HS-5 (cell line): ENCODE measurements at regions not wholly inside any gene's neighbourhood (a gene's known extent, or its start where the extent isn't known, plus 50 kb on each side); places are given as distances from the start of the nearest gene placed in this dataset.

Experiments
- DNase-seq: peaks from one replicate; pipeline ENCODE4 v3.0.0-alpha.2; 2012; ENCODE audit warnings: low read depth

- DNase-seq = no peak
Observed at GRCh38 chr12:60337839-60338549, 742.2 kb downstream of the SLC16A7 start.

DNA sequence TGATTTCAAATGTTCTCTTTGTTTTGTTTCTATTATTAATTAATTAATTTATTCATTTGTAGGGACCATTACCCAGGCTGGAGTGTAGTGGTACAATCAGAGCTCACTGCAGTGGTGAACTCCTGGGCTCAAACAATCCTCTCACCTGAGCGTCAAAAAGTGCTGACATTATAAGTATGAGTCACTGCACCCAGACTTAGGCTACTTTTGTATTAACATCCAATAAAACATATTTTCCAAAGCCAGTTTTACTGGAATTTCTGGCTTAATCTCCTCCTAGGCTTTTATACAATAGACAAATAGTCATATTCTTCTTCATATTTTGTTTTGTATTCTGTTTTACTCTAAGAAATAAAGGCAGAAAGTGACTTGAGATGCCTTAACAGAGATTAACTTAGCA is 749.6 kb downstream of the SLC16A7 start:
- DNase-seq = no peak

- no peak for DNase-seq
Observed at GRCh38 chr12:60349232-60349978, 753.6 kb downstream of the SLC16A7 start.

DNA sequence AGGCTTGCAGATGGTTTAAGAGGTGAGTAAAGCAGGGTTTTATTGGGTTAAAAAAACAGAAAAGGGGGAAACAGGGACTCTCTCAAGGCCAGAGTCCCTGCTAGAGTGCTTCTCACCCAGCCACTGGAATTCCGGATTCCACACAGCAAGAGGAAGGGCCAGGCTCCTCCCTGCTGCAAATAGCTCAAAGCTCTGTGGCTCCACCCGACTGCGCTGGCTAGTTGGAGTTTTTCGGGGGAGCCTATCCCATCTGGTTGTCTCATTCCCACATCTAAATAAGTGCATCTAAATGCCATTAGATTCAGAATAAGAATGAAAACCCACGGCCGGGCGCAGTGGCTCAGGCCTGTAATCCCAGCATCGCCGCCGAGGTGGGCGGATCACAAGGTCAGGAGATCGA is 791.5 kb downstream of the SLC16A7 start:
- no peak for DNase-seq

DNA sequence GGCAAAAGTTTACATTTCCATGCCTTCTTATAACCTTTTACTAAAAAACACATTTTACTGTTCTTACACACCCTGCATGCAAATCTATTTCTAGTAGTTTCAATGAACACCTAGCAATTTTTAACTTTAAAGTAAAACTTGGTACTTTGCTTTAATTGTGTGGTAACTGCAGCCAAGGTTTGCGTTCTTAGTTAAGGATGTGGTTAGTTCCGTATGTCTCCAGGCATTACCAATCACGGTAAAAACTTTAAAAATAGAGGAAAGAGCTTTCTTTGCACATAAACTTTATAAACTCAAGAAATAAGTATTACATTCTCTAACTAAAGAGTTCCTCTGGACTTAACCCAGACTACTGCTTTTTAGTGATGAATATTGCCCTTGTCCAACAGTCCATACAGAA is 795.2 kb downstream of the SLC16A7 start:
- no peak for DNase-seq

GRCh38 chr12:60391791-60392190 is 796.0 kb downstream of the SLC16A7 start:
- no peak for DNase-seq

DNA sequence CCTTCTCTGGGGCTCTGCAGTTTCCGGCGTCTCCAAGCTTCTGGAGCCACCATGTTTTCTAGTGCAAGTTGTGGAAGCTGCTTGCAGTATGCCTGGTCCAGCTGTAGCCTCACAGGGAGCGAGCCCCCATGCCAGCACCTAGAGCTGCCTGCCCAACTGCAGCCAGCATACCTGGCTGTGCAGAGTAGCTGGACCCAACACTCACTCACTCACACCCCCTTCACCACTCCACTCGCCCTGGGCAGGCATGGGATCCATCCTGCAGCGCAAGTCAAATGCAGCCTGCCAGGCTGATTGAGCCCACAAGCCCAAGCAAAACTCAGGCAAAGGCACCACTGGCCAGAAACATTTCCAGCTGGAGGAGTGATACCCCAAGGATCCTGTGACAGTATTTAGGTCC is 797.3 kb downstream of the SLC16A7 start:
- no peak for DNase-seq

DNA sequence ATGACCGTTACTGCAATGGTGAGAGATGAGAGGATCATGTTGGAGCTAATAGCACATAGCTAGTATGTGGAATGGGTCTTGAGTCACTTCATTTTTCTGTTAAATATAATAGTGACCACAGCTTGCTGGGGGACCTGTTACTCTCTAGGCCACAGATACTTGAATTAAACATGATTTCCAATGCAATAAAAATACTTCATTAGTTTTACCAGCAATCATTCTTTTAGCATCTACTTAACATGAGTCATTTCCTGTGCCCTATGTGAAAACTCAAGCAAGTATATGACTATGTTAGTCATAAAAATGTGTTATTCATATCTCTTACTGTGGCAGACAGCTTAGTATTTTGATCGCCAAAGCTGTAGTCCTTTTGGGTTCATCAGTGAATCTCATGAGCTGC is 798.8 kb downstream of the SLC16A7 start:
- peak; percentile 78 for DNase-seq

GRCh38 chr12:60398547-60398946 is 802.7 kb downstream of the SLC16A7 start:
- no peak for DNase-seq

- DNase-seq = no peak
Observed at GRCh38 chr12:60399064-60399463, 803.2 kb downstream of the SLC16A7 start.

DNA sequence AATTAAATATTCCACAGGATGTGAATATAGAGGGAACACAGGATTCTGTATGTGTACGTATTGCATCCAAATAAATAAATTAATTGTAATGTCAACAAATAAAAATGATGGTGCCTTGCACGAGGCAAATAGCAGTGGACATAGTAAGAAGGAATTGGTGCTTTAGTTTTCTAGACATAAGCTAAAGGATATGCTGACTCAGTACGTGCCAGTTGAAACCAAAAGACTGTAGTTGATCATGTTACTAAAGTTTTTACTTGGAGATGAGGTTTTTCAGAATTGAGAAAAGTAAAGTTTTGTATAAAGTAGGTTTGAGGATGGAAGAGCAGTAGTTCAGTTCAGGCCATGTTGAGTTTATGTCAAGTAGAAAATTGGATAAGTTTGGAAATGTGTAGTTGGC is 807.2 kb downstream of the SLC16A7 start:
- DNase-seq = no peak

GRCh38 chr12:60415351-60415750 is 819.5 kb downstream of the SLC16A7 start:
- DNase-seq = no peak

DNA sequence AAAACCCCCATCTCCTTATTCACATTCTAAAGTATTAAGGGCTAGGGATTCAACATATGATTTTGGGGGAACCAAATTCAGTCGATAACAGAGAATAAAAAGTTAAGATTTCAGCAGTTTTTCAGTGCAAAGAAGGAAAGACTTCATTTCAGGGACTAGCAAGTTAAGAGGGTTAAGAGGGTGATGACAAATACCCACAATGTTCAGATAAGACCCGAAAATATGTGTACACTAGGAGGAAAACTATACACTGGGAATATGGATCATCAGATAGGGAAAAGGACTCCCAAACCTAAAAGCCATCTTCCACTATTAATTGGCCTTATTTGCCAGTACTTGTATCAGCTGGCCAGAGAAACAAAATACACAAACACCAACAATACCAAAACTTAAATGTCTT is 824.2 kb downstream of the SLC16A7 start:
- DNase-seq = no peak

- DNase-seq = peak; percentile 8
Observed at GRCh38 chr12:60421741-60422140, 825.9 kb downstream of the SLC16A7 start.

DNA sequence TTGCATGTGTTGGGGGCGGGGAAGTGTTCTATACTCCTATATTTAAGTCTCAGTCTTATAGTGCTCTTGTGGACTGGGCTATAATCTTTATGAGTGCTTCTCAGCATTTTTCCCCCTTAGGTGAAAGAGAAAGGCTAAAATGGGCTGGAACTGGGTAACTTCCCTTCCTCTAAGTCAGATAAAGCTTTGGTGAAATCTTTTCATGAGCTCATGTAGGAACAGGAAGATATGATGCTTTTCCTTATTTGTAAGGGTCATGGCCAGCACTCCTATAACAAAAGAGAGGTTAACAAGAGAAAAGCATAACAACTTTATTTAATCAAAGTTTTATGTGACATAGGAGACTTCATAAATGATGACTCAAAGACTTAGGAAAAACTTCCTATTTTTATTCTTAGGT is 841.5 kb downstream of the SLC16A7 start:
- no peak for DNase-seq

DNA sequence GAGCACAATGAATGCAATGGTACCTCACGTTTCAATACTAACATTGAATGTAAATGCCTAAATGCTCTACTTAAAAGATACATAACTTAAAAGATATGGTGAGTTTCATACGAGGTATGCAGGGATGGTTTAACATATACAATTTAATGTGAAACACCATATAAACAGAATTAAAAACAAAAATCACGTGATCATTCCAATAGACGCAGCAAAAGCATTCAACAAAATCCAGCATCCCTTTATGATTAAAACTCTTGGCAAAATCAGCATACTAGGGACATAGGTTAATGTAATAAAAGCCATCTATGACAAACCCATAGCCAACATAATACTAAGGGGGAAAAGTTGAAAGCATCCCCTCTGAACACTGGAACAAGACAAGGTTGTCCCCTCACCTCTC is 845.7 kb downstream of the SLC16A7 start:
- DNase-seq = no peak

- no peak for DNase-seq
Observed at GRCh38 chr12:60451457-60451856, 855.6 kb downstream of the SLC16A7 start.

DNA sequence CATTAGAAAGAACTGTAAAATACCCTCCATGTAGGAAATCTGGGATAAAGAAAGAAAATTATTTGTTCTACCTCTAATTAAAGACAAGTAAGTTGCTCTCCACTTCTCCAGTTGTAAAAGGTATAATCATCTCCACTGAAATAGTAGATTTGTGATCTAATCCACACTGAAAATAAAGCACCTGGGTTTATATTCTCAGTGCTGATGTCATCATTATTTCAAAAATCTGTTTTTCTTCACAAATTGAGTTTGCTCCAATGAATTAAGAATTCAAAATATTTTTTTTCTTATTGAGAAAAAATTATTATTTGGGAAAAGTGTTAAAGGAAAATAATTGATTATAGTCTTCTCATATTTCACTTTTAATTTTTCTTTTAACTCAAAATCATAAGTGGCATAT is 869.2 kb downstream of the SLC16A7 start:
- DNase-seq = no peak

- no peak for DNase-seq
Observed at GRCh38 chr12:60468546-60468945, 872.7 kb downstream of the SLC16A7 start.

GRCh38 chr12:60475825-60476224 is 880.0 kb downstream of the SLC16A7 start:
- no peak for DNase-seq

DNA sequence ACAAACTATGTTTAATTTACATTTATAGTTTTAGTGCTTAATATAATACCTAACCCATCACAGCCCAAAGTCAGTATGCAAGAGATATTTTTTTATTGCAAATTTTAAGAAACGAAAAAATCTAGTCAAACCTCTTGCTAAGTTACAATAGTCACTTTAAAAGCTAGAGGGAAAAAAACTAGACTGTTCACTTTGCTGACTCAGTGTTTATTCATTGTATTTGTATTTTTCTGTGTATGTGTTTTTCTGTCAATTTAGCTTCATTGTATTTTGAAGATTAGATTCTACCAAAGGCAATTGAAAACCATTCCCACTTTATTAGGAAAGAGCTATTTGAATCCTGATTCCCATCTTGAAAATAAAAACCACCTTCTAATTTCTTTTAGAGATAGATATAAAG is 891.5 kb downstream of the SLC16A7 start:
- DNase-seq = no peak

DNA sequence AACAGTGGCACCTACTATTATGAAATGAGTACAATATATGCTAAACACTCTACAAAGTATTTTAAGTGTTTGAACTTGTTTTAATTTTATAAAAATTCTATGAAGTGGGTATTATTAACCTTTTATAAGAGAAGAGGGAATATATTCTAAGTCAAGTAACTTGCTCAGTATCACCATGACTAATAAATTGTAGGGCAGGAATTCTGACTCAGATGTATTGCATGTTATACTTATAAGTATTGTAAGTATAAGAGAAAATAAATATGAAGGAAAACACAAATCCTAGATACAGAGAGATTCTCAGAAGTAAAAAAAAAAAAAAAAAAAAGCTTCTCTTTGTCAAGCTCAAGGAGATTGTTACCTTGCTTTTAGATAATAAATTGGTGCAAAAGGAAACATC is 893.2 kb downstream of the SLC16A7 start:
- DNase-seq = no peak

GRCh38 chr12:60494244-60494643 is 898.4 kb downstream of the SLC16A7 start:
- peak; percentile 35 for DNase-seq

- DNase-seq = no peak
Observed at GRCh38 chr12:60498656-60499055, 902.8 kb downstream of the SLC16A7 start.
